Skeletal muscle tissue (tissue), 3 donors: ENCODE measurements at regions not wholly inside any gene's neighbourhood (a gene's known extent, or its start where the extent isn't known, plus 50 kb on each side); places are given as distances from the start of the nearest gene placed in this dataset.

Experiments
- H3K27ac ChIP-seq: one replicate; pipeline ENCODE4 v1.7.0; 2013; ENCODE audit warnings: mild to moderate bottlenecking, low read depth, low read length, inconsistent platforms
- H3K27me3 ChIP-seq, 3 donors: one replicate each; pipeline ENCODE4 v1.7.0; 2013; ENCODE audit warnings: low read length in 3 of 3; ENCODE audit not compliant: control insufficient read depth in 3 of 3, insufficient read depth in 3 of 3
- H3K36me3 ChIP-seq, 3 donors: one replicate each; pipeline ENCODE4 v1.7.0; 2013; ENCODE audit warnings: low read length in 3 of 3; ENCODE audit not compliant: control insufficient read depth in 3 of 3, insufficient read depth in 3 of 3
- H3K4me1 ChIP-seq, 3 donors: one replicate each; pipeline ENCODE4 v1.7.0; 2013; ENCODE audit warnings: low read length in 3 of 3, mild to moderate bottlenecking in 3 of 3; ENCODE audit not compliant: control insufficient read depth in 3 of 3, insufficient read depth in 3 of 3
- H3K4me3 ChIP-seq, 3 donors: one replicate each; pipeline ENCODE4 v1.7.0; 2013; ENCODE audit warnings: low read length in 3 of 3
- H3K9ac ChIP-seq, 3 donors: one replicate each; pipeline ENCODE4 v1.7.0; 2013; ENCODE audit warnings: low read length in 3 of 3, mild to moderate bottlenecking in 3 of 3, moderate library complexity in 2 of 3, low read depth in 1 of 3
- H3K9me3 ChIP-seq, 3 donors: one replicate each; pipeline ENCODE4 v1.7.0; 2013; ENCODE audit warnings: low read length in 3 of 3; ENCODE audit not compliant: control insufficient read depth in 3 of 3
- donor health status: Osteomylitis.

DNA sequence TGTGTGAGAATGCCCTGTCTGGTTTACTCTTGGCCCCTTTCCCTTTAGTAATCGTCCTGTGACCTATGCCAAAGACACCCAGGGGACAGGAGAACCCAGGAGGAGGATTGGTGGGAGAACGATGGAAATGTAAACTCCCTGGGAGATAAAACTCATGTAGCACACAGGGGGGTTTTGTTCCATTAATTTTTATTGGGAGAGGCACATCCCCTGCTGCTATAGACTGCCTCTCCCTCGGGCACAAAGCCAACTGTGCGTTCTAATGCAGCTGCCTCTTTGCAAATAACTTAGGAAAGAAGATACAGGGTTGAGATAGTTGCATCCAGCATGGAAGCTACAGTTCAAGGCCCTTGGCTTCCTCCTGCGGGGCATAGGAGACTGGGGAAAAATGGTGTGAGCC, 489.6 kb downstream of the SLC4A3 start:
- Histone ChIP-seq H3K27ac (no peak overlapping the region), H3K4me1 (no peaks in the 10 kb centered on the region), H3K4me3 (no peak overlapping the region), H3K9ac (no peak overlapping the region), H3K36me3 (no peaks in the 10 kb centered on the region), H3K27me3 (no peaks in the 10 kb centered on the region), H3K9me3 (peaks cover 0 to 2% (median 0%) of the 10 kb centered on the region in 3 donors)

GRCh38 chr2:220120041-220120440, 492.6 kb downstream of the SLC4A3 start:
- Histone ChIP-seq H3K36me3 (no peaks in the 10 kb centered on the region), H3K4me3 (no peak overlapping the region), H3K27ac (no peak overlapping the region), H3K27me3 (no peaks in the 10 kb centered on the region), H3K9me3 (peaks cover 0 to 2% (median 0%) of the 10 kb centered on the region in 3 donors), H3K4me1 (no peaks in the 10 kb centered on the region), H3K9ac (no peak overlapping the region)

DNA sequence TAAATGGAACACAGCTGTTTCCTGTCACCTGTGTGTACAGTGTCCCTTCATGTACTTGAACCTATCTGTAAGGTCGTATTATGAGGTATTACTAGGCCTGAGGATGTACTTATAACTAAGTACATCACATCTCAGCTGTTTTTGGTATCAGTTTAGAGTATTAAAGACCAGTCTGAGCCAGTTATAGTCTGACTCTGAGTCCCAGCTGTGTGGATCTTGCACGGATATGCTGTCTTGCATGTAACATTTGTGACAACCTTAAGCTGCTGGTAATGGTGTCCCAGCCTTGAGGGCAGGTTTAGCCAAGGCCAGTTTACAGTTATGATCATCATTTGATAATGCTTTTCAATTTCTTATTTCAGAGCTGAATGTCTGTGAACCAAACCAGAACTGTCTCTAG, 496.3 kb downstream of the SLC4A3 start:
- no peak overlapping the region for H3K4me3 ChIP-seq
- no peaks in the 10 kb centered on the region for H3K4me1 ChIP-seq
- no peaks in the 10 kb centered on the region for H3K27me3 ChIP-seq
- no peak overlapping the region for H3K9ac ChIP-seq
- H3K36me3 ChIP-seq = no peaks in the 10 kb centered on the region
- no peak overlapping the region for H3K27ac ChIP-seq
- no peaks in the 10 kb centered on the region for H3K9me3 ChIP-seq

DNA sequence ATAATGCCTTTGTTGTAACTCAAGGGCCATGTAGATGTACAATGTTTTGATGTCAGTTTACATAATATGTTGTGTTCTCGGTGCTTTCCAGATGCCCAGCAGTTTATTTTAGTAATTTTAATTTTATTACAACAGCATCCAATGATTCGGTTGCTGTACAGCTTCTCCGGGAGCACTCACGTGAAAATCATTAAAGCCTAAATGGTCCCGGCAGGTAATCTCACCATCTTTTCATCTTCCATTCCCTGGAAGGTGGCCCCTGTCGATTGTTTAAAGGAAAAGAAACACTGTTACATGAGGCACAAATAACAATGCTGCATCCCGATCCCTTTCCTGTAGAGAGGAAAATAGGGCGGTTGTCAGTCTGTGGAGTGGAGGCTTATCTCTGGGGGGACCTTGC, 498.1 kb downstream of the SLC4A3 start:
- H3K27ac ChIP-seq = no peak overlapping the region
- H3K4me1 ChIP-seq = no peaks in the 10 kb centered on the region
- H3K27me3 ChIP-seq = no peaks in the 10 kb centered on the region
- no peak overlapping the region for H3K4me3 ChIP-seq
- no peaks in the 10 kb centered on the region for H3K36me3 ChIP-seq
- no peak overlapping the region for H3K9ac ChIP-seq
- H3K9me3 ChIP-seq = no peaks in the 10 kb centered on the region

DNA sequence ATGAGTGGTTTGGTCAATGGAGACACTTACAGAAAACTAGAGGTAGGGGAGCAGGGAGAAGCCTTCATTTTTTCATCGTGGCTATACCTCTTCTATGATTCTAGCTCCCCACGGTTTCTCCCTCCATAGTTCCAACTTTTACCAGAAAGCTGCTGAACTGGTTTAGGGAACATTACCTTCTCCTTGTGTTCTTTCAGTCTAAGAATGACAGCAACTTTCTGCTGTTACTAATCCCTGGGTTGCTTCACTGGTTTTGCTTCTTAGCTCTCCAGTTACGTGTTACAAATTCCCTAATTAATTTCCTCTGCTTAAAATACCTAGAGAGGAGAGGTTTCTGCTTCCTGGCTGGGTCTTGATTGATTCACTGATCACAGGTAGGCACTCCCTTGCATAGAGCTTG, 499.9 kb downstream of the SLC4A3 start:
- Histone ChIP-seq H3K9me3 (no peaks in the 10 kb centered on the region), H3K36me3 (no peaks in the 10 kb centered on the region)

GRCh38 chr2:220127876-220128275, 500.4 kb downstream of the SLC4A3 start:
- Histone ChIP-seq H3K9me3 (no peaks in the 10 kb centered on the region), H3K9ac (no peak overlapping the region), H3K27me3 (no peaks in the 10 kb centered on the region), H3K27ac (no peak overlapping the region), H3K4me3 (no peak overlapping the region), H3K4me1 (no peaks in the 10 kb centered on the region), H3K36me3 (no peaks in the 10 kb centered on the region)

More for the DNA sequence above, 499.9 kb downstream of the SLC4A3 start:
- H3K27ac ChIP-seq = no peak overlapping the region
- H3K4me1 ChIP-seq = no peaks in the 10 kb centered on the region
- H3K4me3 ChIP-seq = no peak overlapping the region
- no peak overlapping the region for H3K9ac ChIP-seq
- no peaks in the 10 kb centered on the region for H3K27me3 ChIP-seq

- Histone ChIP-seq H3K4me3 (no peak overlapping the region), H3K9me3 (no peaks in the 10 kb centered on the region), H3K9ac (no peak overlapping the region), H3K27ac (no peak overlapping the region), H3K36me3 (no peaks in the 10 kb centered on the region), H3K27me3 (no peaks in the 10 kb centered on the region), H3K4me1 (no peaks in the 10 kb centered on the region)
These were observed 502.0 kb downstream of the SLC4A3 start for GRCh38 chr2:220129391-220129790.

DNA sequence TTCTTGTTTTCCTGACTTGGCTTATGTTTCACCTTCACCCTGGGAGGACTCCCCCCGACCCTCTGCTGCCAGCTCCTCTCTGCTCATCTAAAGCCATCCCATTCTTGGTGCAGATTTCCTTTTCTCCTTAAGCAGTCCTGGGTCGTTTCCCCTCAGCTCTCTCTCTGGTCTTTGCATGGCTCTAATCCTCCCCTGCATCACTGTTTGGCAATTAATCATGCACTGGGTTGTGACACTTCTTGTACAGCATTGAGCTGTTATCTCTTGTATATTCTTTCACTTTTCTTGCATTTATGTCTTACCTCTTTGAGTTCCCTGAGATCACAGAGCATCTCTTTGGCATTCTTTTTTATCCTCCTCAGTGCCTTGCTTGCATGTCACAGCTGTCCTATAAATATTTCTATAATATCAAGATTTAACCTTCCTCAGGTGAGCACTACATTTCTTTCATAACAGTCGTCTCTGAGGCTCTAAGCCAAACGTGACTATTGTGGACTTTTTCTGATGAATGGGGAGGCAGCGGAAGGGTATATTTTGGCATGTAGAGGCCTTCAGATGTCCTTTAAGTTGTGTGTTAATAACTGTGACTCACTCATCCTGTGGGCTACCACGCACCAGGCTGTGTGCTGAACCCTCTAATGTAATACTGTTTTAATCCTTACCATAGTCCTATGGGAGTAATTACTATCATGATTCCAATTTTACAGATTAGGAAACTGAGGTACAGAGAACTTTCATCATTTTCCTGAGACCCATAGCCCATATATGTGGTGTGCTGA, 507.5 kb downstream of the SLC4A3 start:
- Histone ChIP-seq H3K4me3 (no peak overlapping the region), H3K4me1 (no peaks in the 10 kb centered on the region), H3K9me3 (no peaks in the 10 kb centered on the region), H3K27me3 (no peaks in the 10 kb centered on the region), H3K36me3 (no peaks in the 10 kb centered on the region), H3K9ac (no peak overlapping the region), H3K27ac (no peak overlapping the region)

- no peaks in the 10 kb centered on the region for H3K36me3 ChIP-seq
- no peaks in the 10 kb centered on the region for H3K9me3 ChIP-seq
- H3K27ac ChIP-seq = no peak overlapping the region
- no peak overlapping the region for H3K4me3 ChIP-seq
- H3K9ac ChIP-seq = no peak overlapping the region
- H3K4me1 ChIP-seq = peaks cover 0 to 3% (median 0%) of the 10 kb centered on the region in 3 donors
- H3K27me3 ChIP-seq = no peaks in the 10 kb centered on the region
These were observed 515.9 kb downstream of the SLC4A3 start for GRCh38 chr2:220143336-220143735.

DNA sequence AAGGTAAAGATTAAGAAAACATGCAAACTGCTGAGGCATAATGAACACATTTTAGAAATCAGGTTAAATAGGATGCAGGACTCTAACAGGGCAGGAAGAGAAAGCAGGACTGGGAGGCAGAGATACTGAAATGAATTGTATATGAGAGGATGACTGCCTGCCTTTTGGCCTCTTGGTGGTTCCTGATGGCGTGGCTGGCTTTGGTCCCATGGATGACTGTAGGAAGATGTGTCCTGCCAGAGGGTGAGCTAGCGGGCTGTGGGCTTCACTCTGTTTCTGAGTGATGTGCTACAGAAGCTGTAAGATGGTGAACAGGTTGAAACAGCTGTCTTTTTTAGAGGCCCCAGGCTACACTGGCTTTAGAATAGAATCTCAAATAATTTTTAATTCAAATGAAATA, 517.0 kb downstream of the SLC4A3 start:
- H3K9me3 ChIP-seq = no peaks in the 10 kb centered on the region
- H3K27me3 ChIP-seq = no peaks in the 10 kb centered on the region
- H3K4me1 ChIP-seq = peaks cover 0 to 3% (median 0%) of the 10 kb centered on the region in 3 donors
- no peaks in the 10 kb centered on the region for H3K36me3 ChIP-seq
- no peak overlapping the region for H3K4me3 ChIP-seq
- H3K27ac ChIP-seq = no peak overlapping the region
- H3K9ac ChIP-seq = no peak overlapping the region
